Stomach (tissue), 8 donors: ENCODE measurements at regions not wholly inside any gene's neighbourhood (a gene's known extent, or its start where the extent isn't known, plus 50 kb on each side); places are given as distances from the start of the nearest gene placed in this dataset.
A peak's percentile ranks its signal among the peaks of the same experiment; 100 is the strongest.

ENCODE experiments used
- DNase-seq, 2 donors: peaks; one replicate each; pipeline versions ENCODE4 v3.0.0 to v3.0.0-alpha.2; 2013 to 2019
- H3K27ac ChIP-seq, 5 donors: fragments of 200-600 bp in 4 of 5; sonication (generic) in 4 of 5; one replicate each; pipeline ENCODE4 v1.5.1; 2013 to 2019; ENCODE audit warnings: mild to moderate bottlenecking in 1 of 5, moderate library complexity in 1 of 5
- H3K27me3 ChIP-seq, 3 donors: fragments of 200-600 bp; sonication (generic); one replicate each; pipeline ENCODE4 v1.5.1; 2017 to 2019; ENCODE audit warnings: mixed run types in 1 of 3
- H3K36me3 ChIP-seq, 4 donors: fragments of 200-600 bp; sonication (generic); 1 replicate in 3 of 4; 2 replicates in 1 of 4; pipeline ENCODE4 v1.5.1; 2016 to 2019
- H3K4me1 ChIP-seq, 4 donors: fragments of 200-600 bp; sonication (generic); one replicate each; pipeline ENCODE4 v1.5.1; 2016 to 2019
- H3K4me3 ChIP-seq, 4 donors: fragments of 200-600 bp; sonication (generic) in 3 of 4; one replicate each; pipeline ENCODE4 v1.5.1; 2016 to 2019; ENCODE audit warnings: mild to moderate bottlenecking in 1 of 4
- H3K9me3 ChIP-seq, 4 donors: fragments of 200-600 bp; sonication (generic); one replicate each; pipeline ENCODE4 v1.5.1; 2016 to 2019
- CTCF ChIP-seq, 7 experiments: fragments of 450-650 bp in 4 of 7; fragments of 200-600 bp in 3 of 7; sonication (generic) in 3 of 7; IDR thresholded peaks; one replicate each; pipeline ENCODE4 v1.5.1; 2016 to 2019; ENCODE audit warnings: antibody characterized with exemption in 7 of 7, control low read depth in 2 of 7, mild to moderate bottlenecking in 1 of 7
- EP300 ChIP-seq: sonication (generic); formaldehyde crosslinking; IDR thresholded peaks from one replicate; pipeline ENCODE4 v1.6.1; 2017; ENCODE audit warnings: antibody characterized with exemption
- POLR2A ChIP-seq, 4 donors: fragments of 450-650 bp; IDR thresholded peaks; one replicate each; pipeline ENCODE4 v1.6.1; 2016; ENCODE audit warnings: antibody characterized with exemption in 4 of 4, control low read depth in 2 of 4, mild to moderate bottlenecking in 1 of 4, moderate library complexity in 1 of 4
- POLR2AphosphoS5 ChIP-seq, 3 donors: sonication (generic); formaldehyde crosslinking; IDR thresholded peaks; one replicate each; pipeline ENCODE4 v1.6.1; 2016; ENCODE audit warnings: antibody characterized with exemption in 3 of 3
- WGBS, 5 donors: extraction: QIAGEN DNeasy Blood & Tissue Kit in 3 of 5; methylation state at CpG; one replicate each; pipeline versions ENCODE4 v1.1.5 to v1.1.7; 2013 to 2018; 5-methylcytosine and 5-hydroxymethylcytosine counted together
- intact Hi-C: fragments of 100-400 bp; cut with DNase I; formaldehyde crosslinking; loops from one replicate; pipeline ENCODE4 v1.15.1; 2023; ENCODE audit warnings: low total_unique reads
- donor health status: healthy with polysubstance abuse.
- donor health status: Bipolar disorder and iron deficiency.
- donor health status: healthy.

GRCh38 chr4:180596888-180597483, 1646.2 kb upstream of the TENM3 start:
- TF ChIP-seq EP300, result no peak
- TF ChIP-seq CTCF (IDR thresholded peaks at IDR 0.05), result no peak
- TF ChIP-seq POLR2AphosphoS5 (IDR thresholded peaks at IDR 0.05), result no peak
- no peak for TF ChIP-seq POLR2A (IDR thresholded peaks at IDR 0.05)
- Histone ChIP-seq H3K36me3 (no peaks in the 10 kb centered on the region), H3K27ac (no peak overlapping the region), H3K4me1 (no peaks in the 10 kb centered on the region), H3K9me3 (no peaks in the 10 kb centered on the region), H3K27me3 (no peaks in the 10 kb centered on the region), H3K4me3 (no peak overlapping the region)
- WGBS, 5 donors, result 55 to 71% (median 65%) methylated on average over 3 of the region's 3 CpGs
- DNase-seq, result no peak
- intact Hi-C loops, result no loop called here

GRCh38 chr4:180598281-180598680, 1644.9 kb upstream of the TENM3 start:
- Histone ChIP-seq H3K36me3 (no peaks in the 10 kb centered on the region), H3K27me3 (no peaks in the 10 kb centered on the region), H3K27ac (no peak overlapping the region), H3K9me3 (no peaks in the 10 kb centered on the region), H3K4me3 (no peak overlapping the region), H3K4me1 (no peaks in the 10 kb centered on the region)
- intact Hi-C loops, result no loop called here
- TF ChIP-seq EP300, result no peak
- TF ChIP-seq POLR2AphosphoS5 (IDR thresholded peaks at IDR 0.05), result no peak
- TF ChIP-seq CTCF (IDR thresholded peaks at IDR 0.05), result no peak
- no peak for TF ChIP-seq POLR2A (IDR thresholded peaks at IDR 0.05)
- DNase-seq, result peak in 1 of 2 donors; percentile 3

GRCh38 chr4:180603791-180604190, 1639.4 kb upstream of the TENM3 start:
- Histone ChIP-seq H3K27ac (no peak overlapping the region), H3K9me3 (no peaks in the 10 kb centered on the region), H3K27me3 (no peaks in the 10 kb centered on the region), H3K4me1 (no peaks in the 10 kb centered on the region), H3K36me3 (no peaks in the 10 kb centered on the region), H3K4me3 (no peak overlapping the region)
- intact Hi-C loops, result no loop called here
- TF ChIP-seq CTCF (IDR thresholded peaks at IDR 0.05) (no peak), POLR2AphosphoS5 (IDR thresholded peaks at IDR 0.05) (no peak), POLR2A (IDR thresholded peaks at IDR 0.05) (no peak), EP300 (no peak)
- no peak for DNase-seq
- WGBS, 5 donors, result 81 to 94% (median 91%) methylated on average over 2 of the region's 2 CpGs

GRCh38 chr4:180610324-180610723, 1632.9 kb upstream of the TENM3 start:
- no peak for DNase-seq
- no peaks in the 10 kb centered on the region for H3K9me3 ChIP-seq
- intact Hi-C loops, result no loop called here
- no peak overlapping the region for H3K4me3 ChIP-seq
- H3K27ac ChIP-seq, result no peak overlapping the region
- H3K36me3 ChIP-seq, result no peaks in the 10 kb centered on the region
- no peaks in the 10 kb centered on the region for H3K27me3 ChIP-seq
- WGBS, 5 donors, result 56 to 69% (median 62%) methylated on average over 2 of the region's 2 CpGs
- no peak for TF ChIP-seq POLR2A (IDR thresholded peaks at IDR 0.05)
- no peaks in the 10 kb centered on the region for H3K4me1 ChIP-seq

- Histone ChIP-seq H3K4me1 (no peaks in the 10 kb centered on the region), H3K9me3 (no peaks in the 10 kb centered on the region), H3K4me3 (no peak overlapping the region), H3K27me3 (no peaks in the 10 kb centered on the region), H3K36me3 (no peaks in the 10 kb centered on the region), H3K27ac (no peak overlapping the region)
- TF ChIP-seq EP300 (no peak), POLR2A (IDR thresholded peaks at IDR 0.05) (no peak), CTCF (IDR thresholded peaks at IDR 0.05) (no peak), POLR2AphosphoS5 (IDR thresholded peaks at IDR 0.05) (no peak)
- WGBS, 5 donors, result 70 to 77% (median 72%) methylated on average over 3 of the region's 3 CpGs
- intact Hi-C loops, result no loop called here
- no peak for DNase-seq
Observed at GRCh38 chr4:180615746-180616145, 1627.5 kb upstream of the TENM3 start.
